ENCODE measurements at regions not wholly inside any gene's neighbourhood (a gene's known extent, or its start where the extent isn't known, plus 50 kb on each side); places are given as distances from the start of the nearest gene placed in this dataset.

DNA sequence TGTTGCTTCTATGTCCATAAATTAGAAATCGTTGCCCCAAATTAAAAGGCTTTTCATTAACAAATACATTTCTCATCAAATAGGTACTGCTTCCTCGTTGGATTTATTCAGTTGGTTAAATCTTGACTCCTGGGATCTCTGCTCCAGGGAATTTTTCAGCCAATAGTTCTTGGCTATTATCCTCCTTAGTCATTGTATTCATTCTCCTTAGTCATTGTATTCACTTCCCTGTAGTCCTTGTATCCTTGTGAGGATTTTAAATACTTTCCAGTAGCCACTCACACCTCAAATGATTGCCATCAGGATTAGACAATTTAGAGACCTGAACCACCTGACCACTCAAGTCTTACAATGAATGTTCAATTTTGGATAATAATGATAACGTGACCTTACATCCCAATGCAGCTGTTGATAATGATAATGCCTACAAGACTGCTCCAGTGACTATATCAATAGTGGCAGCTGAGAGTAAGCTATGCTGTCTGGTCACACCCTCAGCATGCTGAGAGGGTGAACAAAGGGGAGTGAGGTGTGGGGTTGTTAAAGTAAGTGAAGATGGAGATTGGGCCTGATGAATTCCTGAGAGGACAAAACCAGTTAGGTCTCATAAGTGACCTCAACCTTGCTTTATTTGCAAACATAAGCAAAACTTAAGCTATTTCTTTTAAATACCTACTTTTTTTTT is 193.7 kb upstream of the RTL1 start:
- TF ChIP-seq, protein P1, sequence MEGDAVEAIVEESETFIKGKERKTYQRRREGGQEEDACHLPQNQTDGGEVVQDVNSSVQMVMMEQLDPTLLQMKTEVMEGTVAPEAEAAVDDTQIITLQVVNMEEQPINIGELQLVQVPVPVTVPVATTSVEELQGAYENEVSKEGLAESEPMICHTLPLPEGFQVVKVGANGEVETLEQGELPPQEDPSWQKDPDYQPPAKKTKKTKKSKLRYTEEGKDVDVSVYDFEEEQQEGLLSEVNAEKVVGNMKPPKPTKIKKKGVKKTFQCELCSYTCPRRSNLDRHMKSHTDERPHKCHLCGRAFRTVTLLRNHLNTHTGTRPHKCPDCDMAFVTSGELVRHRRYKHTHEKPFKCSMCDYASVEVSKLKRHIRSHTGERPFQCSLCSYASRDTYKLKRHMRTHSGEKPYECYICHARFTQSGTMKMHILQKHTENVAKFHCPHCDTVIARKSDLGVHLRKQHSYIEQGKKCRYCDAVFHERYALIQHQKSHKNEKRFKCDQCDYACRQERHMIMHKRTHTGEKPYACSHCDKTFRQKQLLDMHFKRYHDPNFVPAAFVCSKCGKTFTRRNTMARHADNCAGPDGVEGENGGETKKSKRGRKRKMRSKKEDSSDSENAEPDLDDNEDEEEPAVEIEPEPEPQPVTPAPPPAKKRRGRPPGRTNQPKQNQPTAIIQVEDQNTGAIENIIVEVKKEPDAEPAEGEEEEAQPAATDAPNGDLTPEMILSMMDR (IDR thresholded peaks at IDR 0.05) = no peak
- TF ChIP-seq POLR2A (IDR thresholded peaks at IDR 0.05) = no peak

Data from right lobe of liver (tissue), 4 donors.